ENCODE measurements at regions not wholly inside any gene's neighbourhood (a gene's known extent, or its start where the extent isn't known, plus 50 kb on each side); places are given as distances from the start of the nearest gene placed in this dataset.

DNA sequence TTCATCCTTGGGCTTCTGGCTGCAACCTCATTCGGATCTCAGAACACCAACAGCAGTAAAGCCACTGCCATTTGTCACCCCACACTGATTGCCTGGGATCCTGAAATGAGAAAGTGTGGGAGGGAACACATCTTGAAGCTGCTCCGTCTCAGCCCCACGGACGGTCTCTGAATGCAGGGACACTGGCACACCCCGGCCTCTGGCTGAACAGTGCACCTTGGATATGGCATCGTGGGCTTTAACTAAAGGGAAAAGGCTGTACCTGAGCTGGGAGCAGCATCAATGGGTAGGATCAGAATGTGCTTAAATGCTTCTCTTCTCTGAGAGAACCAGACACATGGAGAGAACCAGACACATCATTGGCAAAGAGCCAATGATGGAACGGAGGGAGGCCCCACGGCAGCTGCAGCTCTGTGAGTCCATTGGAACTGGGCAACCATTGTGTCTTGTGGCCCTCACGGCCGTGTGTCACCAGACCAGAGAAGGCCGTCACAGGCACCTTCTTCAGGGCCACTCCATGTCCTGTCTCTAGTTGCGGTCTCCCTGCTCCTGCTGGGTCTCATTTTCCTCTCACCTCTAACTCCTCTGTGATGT is 193.4 kb upstream of the MYT1L start:
- no peak for TF ChIP-seq POLR2A (IDR thresholded peaks at IDR 0.05)
- TF ChIP-seq, protein P1, sequence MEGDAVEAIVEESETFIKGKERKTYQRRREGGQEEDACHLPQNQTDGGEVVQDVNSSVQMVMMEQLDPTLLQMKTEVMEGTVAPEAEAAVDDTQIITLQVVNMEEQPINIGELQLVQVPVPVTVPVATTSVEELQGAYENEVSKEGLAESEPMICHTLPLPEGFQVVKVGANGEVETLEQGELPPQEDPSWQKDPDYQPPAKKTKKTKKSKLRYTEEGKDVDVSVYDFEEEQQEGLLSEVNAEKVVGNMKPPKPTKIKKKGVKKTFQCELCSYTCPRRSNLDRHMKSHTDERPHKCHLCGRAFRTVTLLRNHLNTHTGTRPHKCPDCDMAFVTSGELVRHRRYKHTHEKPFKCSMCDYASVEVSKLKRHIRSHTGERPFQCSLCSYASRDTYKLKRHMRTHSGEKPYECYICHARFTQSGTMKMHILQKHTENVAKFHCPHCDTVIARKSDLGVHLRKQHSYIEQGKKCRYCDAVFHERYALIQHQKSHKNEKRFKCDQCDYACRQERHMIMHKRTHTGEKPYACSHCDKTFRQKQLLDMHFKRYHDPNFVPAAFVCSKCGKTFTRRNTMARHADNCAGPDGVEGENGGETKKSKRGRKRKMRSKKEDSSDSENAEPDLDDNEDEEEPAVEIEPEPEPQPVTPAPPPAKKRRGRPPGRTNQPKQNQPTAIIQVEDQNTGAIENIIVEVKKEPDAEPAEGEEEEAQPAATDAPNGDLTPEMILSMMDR (IDR thresholded peaks at IDR 0.05) = no peak
